MM.1S (cell line): ENCODE measurements at regions not wholly inside any gene's neighbourhood (a gene's known extent, or its start where the extent isn't known, plus 50 kb on each side); places are given as distances from the start of the nearest gene placed in this dataset.

Experiments used
- DNase-seq: peaks from one replicate; pipeline ENCODE4 v3.0.0-alpha.2; 2015
- H2AFZ ChIP-seq: fragments of 300-600 bp; sonication (generic); 2 replicates; pipeline ENCODE4 v1.6.0; 2016; ENCODE audit warnings: antibody characterized with exemption, low read length
- H3F3A ChIP-seq: fragments of 300-600 bp; sonication (generic); 2 replicates; pipeline ENCODE4 v1.6.1; 2016; ENCODE audit warnings: mild to moderate bottlenecking, antibody characterized with exemption, low read length, moderate library complexity, mixed read lengths; ENCODE audit not compliant: insufficient read depth
- H3K27ac ChIP-seq: fragments of 300-600 bp; sonication (generic); 2 replicates; pipeline ENCODE4 v1.5.1; 2016; ENCODE audit warnings: mild to moderate bottlenecking, low read length
- H3K27me3 ChIP-seq: fragments of 300-600 bp; sonication (generic); replicated peaks from 2 replicates; pipeline ENCODE4 v1.6.0; 2016; ENCODE audit warnings: low read length; ENCODE audit not compliant: insufficient read depth
- H3K36me3 ChIP-seq: fragments of 300-600 bp; sonication (generic); replicated peaks from 2 replicates; pipeline ENCODE4 v1.6.1; 2016; ENCODE audit warnings: mild to moderate bottlenecking, low read length, mixed read lengths; ENCODE audit not compliant: insufficient read depth
- H3K4me1 ChIP-seq: fragments of 300-600 bp; sonication (generic); 2 replicates; pipeline ENCODE4 v1.6.1; 2016; ENCODE audit warnings: low read length, mixed read lengths
- H3K4me2 ChIP-seq: fragments of 300-600 bp; sonication (generic); 2 replicates; pipeline ENCODE4 v1.6.0; 2016; ENCODE audit warnings: low read depth, low read length
- H3K4me3 ChIP-seq: fragments of 300-600 bp; sonication (generic); 2 replicates; pipeline ENCODE4 v1.5.1; 2016; ENCODE audit warnings: low read length, mixed read lengths
- H3K79me2 ChIP-seq: fragments of 300-600 bp; sonication (generic); 2 replicates; pipeline ENCODE4 v1.6.1; 2016; ENCODE audit warnings: mixed run types, low read length, mixed read lengths
- H3K9ac ChIP-seq: fragments of 300-600 bp; sonication (generic); 2 replicates; pipeline ENCODE4 v1.6.1; 2016; ENCODE audit warnings: low read length, mixed read lengths
- H3K9me2 ChIP-seq: fragments of 300-600 bp; sonication (generic); replicated peaks from 2 replicates; pipeline ENCODE4 v1.6.1; 2016; ENCODE audit warnings: mild to moderate bottlenecking, low read length, mixed read lengths; ENCODE audit not compliant: insufficient read depth
- H3K9me3 ChIP-seq: fragments of 300-600 bp; sonication (generic); replicated peaks from 2 replicates; pipeline ENCODE4 v1.6.1; 2016; ENCODE audit warnings: mild to moderate bottlenecking, low read length, mixed read lengths; ENCODE audit not compliant: insufficient read depth
- H4K20me1 ChIP-seq: fragments of 300-600 bp; sonication (generic); 2 replicates; pipeline ENCODE4 v1.6.1; 2016; ENCODE audit warnings: mild to moderate bottlenecking, low read length, moderate library complexity, mixed read lengths; ENCODE audit not compliant: insufficient read depth
- EZH2 ChIP-seq: fragments of 300-600 bp; sonication (generic); optimal IDR thresholded peaks from 2 replicates; pipeline ENCODE3; 2017; ENCODE audit warnings: low read depth, mild to moderate bottlenecking, antibody characterized with exemption, low read length, mixed read lengths
- EZH2phosphoT487 ChIP-seq: fragments of 300-600 bp; sonication (generic); IDR thresholded peaks from 2 replicates; pipeline ENCODE4 v1.6.1; 2018; ENCODE audit warnings: antibody characterized with exemption, low read length
- TF ChIP-seq, protein P1 (sequence below): fragments of 300-600 bp; sonication (generic); IDR thresholded peaks from 2 replicates; pipeline ENCODE4 v1.5.1; 2016; ENCODE audit warnings: antibody characterized with exemption, low read length, mixed read lengths

DNA sequence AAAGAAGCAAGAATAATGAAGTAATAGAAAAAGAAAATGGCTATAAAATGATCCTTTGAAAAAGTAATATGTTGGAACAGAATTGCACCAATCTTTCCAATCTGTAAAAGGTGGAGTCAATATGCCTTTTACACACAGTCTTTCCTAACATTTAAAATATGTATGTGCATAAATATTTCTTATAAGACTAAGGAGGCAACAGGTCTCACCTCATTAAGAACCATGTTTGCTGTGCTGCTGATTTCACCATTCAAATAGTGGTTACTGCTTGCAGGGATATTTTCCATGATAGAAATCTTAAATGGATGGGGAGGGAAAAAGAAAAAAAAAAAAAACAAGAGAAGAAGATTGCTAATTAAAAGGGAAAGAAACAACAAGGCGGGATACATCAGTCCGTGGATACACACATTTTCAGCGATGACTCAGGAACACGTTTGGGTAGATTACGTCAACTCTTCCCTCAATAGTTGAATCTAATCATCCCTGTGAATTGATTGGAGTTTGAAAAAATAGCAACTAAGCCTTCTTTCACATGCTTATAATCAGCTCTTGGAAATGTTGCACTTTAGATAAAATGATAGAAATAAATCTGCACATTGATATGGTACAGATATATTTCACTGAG is 2133.9 kb upstream of the CELF4 start:
- Histone ChIP-seq H3K4me2 (no peak overlapping the region), H4K20me1 (no peaks in the 10 kb centered on the region), H3K27me3 (no peaks in the 10 kb centered on the region), H3K9ac (no peak overlapping the region), H3K79me2 (no peaks in the 10 kb centered on the region), H3F3A (no peaks in the 10 kb centered on the region), H3K36me3 (no peaks in the 10 kb centered on the region), H3K4me3 (no peak overlapping the region), H2AFZ (no peak overlapping the region), H3K4me1 (no peaks in the 10 kb centered on the region), H3K9me3 (no peaks in the 10 kb centered on the region), H3K27ac (no peak overlapping the region), H3K9me2 (no peaks in the 10 kb centered on the region)
- no peak for DNase-seq
- no peak for TF ChIP-seq EZH2phosphoT487
- TF ChIP-seq, protein P1, sequence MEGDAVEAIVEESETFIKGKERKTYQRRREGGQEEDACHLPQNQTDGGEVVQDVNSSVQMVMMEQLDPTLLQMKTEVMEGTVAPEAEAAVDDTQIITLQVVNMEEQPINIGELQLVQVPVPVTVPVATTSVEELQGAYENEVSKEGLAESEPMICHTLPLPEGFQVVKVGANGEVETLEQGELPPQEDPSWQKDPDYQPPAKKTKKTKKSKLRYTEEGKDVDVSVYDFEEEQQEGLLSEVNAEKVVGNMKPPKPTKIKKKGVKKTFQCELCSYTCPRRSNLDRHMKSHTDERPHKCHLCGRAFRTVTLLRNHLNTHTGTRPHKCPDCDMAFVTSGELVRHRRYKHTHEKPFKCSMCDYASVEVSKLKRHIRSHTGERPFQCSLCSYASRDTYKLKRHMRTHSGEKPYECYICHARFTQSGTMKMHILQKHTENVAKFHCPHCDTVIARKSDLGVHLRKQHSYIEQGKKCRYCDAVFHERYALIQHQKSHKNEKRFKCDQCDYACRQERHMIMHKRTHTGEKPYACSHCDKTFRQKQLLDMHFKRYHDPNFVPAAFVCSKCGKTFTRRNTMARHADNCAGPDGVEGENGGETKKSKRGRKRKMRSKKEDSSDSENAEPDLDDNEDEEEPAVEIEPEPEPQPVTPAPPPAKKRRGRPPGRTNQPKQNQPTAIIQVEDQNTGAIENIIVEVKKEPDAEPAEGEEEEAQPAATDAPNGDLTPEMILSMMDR: no peak
- TF ChIP-seq EZH2: no peak

DNA sequence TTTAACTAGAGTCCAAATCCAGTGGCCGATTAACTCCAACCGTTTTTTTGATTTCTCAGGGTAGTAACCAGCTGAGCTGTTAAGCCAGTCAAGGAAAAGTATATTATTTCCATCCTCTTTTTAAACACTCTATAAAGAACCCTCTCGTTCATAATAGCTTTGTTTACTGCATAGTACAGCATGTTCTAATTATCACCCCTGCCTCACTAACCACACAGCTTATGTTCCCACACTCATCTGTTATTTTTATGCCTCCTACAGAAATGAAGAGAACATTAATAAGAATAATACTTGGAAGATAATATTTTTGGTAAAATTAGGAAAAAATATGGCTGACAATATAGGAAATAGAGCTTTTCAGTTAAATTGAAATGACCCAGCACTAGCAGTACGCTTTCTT is 2132.8 kb upstream of the CELF4 start:
- Histone ChIP-seq H3K27me3 (no peaks in the 10 kb centered on the region), H3K9me3 (no peaks in the 10 kb centered on the region), H3K9me2 (no peaks in the 10 kb centered on the region), H3K36me3 (no peaks in the 10 kb centered on the region), H3F3A (no peaks in the 10 kb centered on the region), H3K4me1 (no peaks in the 10 kb centered on the region), H3K9ac (no peak overlapping the region), H2AFZ (no peak overlapping the region), H4K20me1 (no peaks in the 10 kb centered on the region), H3K79me2 (no peaks in the 10 kb centered on the region), H3K27ac (no peak overlapping the region), H3K4me2 (no peak overlapping the region), H3K4me3 (no peak overlapping the region)
- TF ChIP-seq, protein P1: no peak
- no peak for TF ChIP-seq EZH2phosphoT487
- no peak for TF ChIP-seq EZH2
- no peak for DNase-seq

DNA sequence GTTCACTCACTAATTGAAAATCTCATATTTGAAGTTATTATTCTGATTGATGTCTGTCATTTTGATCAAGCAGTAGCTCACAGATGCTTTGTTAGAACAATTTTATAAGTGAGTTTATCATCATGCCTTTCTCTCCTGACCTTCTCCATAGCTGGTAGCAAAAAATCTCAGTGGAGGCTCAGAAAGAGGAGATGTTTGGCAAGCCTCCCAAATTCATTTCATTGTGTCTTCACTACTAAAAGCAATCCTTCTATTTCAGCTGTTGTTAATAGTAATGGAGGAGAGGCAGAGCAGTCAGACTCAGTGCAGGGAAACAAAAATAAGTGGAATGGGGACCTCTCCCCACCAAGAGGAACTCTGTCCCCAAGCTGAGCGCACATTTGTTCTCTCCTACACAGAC is 2127.8 kb upstream of the CELF4 start:
- Histone ChIP-seq H3K9me3 (no peaks in the 10 kb centered on the region), H3K79me2 (no peaks in the 10 kb centered on the region), H2AFZ (no peak overlapping the region), H3K9ac (no peak overlapping the region), H3K9me2 (no peaks in the 10 kb centered on the region), H3K27ac (no peak overlapping the region), H3K36me3 (no peaks in the 10 kb centered on the region), H3F3A (no peaks in the 10 kb centered on the region), H3K4me2 (no peak overlapping the region), H3K27me3 (no peaks in the 10 kb centered on the region), H4K20me1 (no peaks in the 10 kb centered on the region), H3K4me1 (no peaks in the 10 kb centered on the region), H3K4me3 (no peak overlapping the region)
- TF ChIP-seq EZH2 (no peak), EZH2phosphoT487 (no peak)
- TF ChIP-seq, protein P1: no peak
- no peak for DNase-seq
